ENCODE measurements at regions not wholly inside any gene's neighbourhood (a gene's known extent, or its start where the extent isn't known, plus 50 kb on each side); places are given as distances from the start of the nearest gene placed in this dataset.

GRCh38 chr5:68973696-68974095, 120.1 kb upstream of the SLC30A5 start:
- no peak for TF ChIP-seq CTCF (conservative IDR thresholded peaks at IDR 0.05 in 1 of 2, IDR thresholded peaks at IDR 0.05 in 1 of 2; ENCODE audit: extremely low read depth in 1 of 2, insufficient read depth in 1 of 2, low read depth in 1 of 2, low read length in 2 of 2)
- TF ChIP-seq EZH2 (IDR thresholded peaks at IDR 0.05; ENCODE audit: borderline replicate concordance, low read length): no peak
